ENCODE measurements at regions not wholly inside any gene's neighbourhood (a gene's known extent, or its start where the extent isn't known, plus 50 kb on each side); places are given as distances from the start of the nearest gene placed in this dataset.

DNA sequence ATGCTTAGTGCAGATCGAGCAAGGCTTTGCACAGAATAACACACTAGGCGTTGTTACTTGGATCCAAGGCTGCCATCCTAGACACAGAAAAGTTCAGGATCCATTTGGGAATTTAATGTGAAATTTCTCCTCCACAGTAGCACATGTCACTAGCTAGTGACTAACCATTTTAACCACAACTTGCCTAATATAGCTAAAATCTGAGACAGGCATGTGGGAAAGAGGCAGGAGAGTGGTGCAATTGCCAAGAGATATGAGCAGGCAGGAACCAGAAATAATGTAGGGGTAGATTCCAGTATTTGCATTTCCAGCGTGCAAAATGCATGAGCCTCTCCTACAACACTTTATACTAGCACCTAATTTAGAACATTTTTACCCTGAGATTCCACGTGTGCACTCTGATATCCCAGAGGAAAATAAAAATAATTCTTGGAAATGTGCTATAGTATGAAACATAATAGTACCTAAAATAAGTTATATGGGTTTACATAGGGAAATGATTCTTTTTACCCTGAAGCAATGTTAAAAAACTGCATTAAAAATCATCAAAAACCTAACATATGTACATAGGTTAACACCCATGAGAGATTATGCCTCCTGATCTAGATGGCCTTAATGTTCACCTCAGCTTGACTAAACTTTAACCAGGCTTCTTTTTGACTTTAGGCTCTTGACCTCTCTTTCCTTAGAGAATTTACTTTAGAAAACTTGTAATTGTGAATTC, 1230.6 kb upstream of the NUDT12 start:
- Histone ChIP-seq H3K4me1 (ENCODE audit: control insufficient read depth in 5 of 5, insufficient read depth in 5 of 5, low read length in 5 of 5) (peaks cover 0 to 9% (median 0%) of the 10 kb centered on the region in 5 donors), H3K27ac (ENCODE audit: low read depth in 1 of 2, low read length in 1 of 2) (no peak overlapping the region), H3K27me3 (ENCODE audit: control insufficient read depth in 3 of 3, insufficient read depth in 3 of 3, low read length in 2 of 3) (no peaks in the 10 kb centered on the region), H3K9ac (ENCODE audit: insufficient read depth in 1 of 2, low read length in 2 of 2) (no peak overlapping the region), H3K36me3 (ENCODE audit: control insufficient read depth in 4 of 4, insufficient read depth in 4 of 4, low read length in 4 of 4) (no peaks in the 10 kb centered on the region), H3K4me3 (no peak overlapping the region), H3K9me3 (ENCODE audit: control insufficient read depth in 4 of 4, insufficient read depth in 3 of 4, low read length in 3 of 4) (no peaks in the 10 kb centered on the region)
- ATAC-seq (ENCODE audit: insufficient read depth, low FRiP score) (no peak), DNase-seq (peak in 1 of 3 donors; percentile 17)
- TF ChIP-seq, protein P1, sequence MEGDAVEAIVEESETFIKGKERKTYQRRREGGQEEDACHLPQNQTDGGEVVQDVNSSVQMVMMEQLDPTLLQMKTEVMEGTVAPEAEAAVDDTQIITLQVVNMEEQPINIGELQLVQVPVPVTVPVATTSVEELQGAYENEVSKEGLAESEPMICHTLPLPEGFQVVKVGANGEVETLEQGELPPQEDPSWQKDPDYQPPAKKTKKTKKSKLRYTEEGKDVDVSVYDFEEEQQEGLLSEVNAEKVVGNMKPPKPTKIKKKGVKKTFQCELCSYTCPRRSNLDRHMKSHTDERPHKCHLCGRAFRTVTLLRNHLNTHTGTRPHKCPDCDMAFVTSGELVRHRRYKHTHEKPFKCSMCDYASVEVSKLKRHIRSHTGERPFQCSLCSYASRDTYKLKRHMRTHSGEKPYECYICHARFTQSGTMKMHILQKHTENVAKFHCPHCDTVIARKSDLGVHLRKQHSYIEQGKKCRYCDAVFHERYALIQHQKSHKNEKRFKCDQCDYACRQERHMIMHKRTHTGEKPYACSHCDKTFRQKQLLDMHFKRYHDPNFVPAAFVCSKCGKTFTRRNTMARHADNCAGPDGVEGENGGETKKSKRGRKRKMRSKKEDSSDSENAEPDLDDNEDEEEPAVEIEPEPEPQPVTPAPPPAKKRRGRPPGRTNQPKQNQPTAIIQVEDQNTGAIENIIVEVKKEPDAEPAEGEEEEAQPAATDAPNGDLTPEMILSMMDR (IDR thresholded peaks at IDR 0.05; ENCODE audit: control extremely low read depth, extremely low read depth): no peak
- 55 to 66% methylated on average over 4 of the region's 4 CpGs for WGBS, 2 donors

DNA sequence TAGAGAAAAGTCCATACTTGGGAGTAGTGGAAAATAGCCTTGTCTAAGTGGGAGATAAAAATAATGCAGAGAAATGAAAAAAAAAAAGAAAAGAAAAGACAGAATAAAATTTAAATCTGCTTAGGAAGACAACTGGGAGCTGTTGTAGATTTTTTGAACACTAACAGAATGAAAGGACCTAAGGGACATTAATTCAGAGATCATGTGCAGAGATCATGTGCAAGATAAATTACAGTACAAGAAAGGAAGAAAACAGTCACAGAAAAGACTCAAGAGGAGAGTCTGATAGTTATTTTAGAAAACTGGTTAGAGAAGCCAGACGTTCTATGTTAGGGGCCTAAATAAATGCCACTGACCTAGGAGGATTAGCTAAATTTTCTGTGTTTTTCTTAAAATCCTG, 1226.8 kb upstream of the NUDT12 start:
- peaks cover 0 to 9% (median 0%) of the 10 kb centered on the region in 5 donors for H3K4me1 ChIP-seq (ENCODE audit: control insufficient read depth in 5 of 5, insufficient read depth in 5 of 5, low read length in 5 of 5)
- H3K36me3 ChIP-seq (ENCODE audit: control insufficient read depth in 4 of 4, insufficient read depth in 4 of 4, low read length in 4 of 4): no peaks in the 10 kb centered on the region
- H3K27ac ChIP-seq (ENCODE audit: low read depth in 1 of 2, low read length in 1 of 2): no peak overlapping the region
- TF ChIP-seq, protein P1 (IDR thresholded peaks at IDR 0.05; ENCODE audit: control extremely low read depth, extremely low read depth): no peak
- WGBS, 2 donors: 29 to 49% methylated on average over 1 of the region's 1 CpG
- no peak for DNase-seq
- no peak overlapping the region for H3K4me3 ChIP-seq
- no peaks in the 10 kb centered on the region for H3K27me3 ChIP-seq (ENCODE audit: control insufficient read depth in 3 of 3, insufficient read depth in 3 of 3, low read length in 2 of 3)
- ATAC-seq (ENCODE audit: insufficient read depth, low FRiP score): no peak
- peaks cover 0 to 4% (median 2%) of the 10 kb centered on the region in 4 donors for H3K9me3 ChIP-seq (ENCODE audit: control insufficient read depth in 4 of 4, insufficient read depth in 3 of 4, low read length in 3 of 4)
- H3K9ac ChIP-seq (ENCODE audit: insufficient read depth in 1 of 2, low read length in 2 of 2): no peak overlapping the region

DNA sequence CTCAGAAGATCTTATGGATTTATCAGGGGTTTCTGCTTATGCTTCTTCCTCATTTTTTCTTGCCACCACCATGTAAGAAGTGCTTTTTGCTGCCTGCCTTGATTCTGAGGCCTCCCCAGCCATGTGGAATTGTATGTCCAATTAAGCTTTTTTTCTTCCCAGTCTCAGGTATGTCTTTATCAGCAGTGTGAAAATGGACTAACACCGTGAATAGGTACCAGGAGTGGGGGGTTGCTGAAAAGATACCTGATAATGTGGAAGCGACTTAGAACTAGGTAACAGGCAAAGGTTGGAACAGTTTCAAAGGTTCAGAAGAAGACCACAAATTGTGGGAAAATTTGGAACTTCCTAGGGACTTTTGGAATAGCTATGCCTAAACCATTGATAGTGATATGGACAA, 1222.5 kb upstream of the NUDT12 start:
- DNase-seq (no peak), ATAC-seq (ENCODE audit: insufficient read depth, low FRiP score) (no peak)
- TF ChIP-seq, protein P1 (IDR thresholded peaks at IDR 0.05; ENCODE audit: control extremely low read depth, extremely low read depth): no peak
- no peak overlapping the region for H3K9ac ChIP-seq (ENCODE audit: insufficient read depth in 1 of 2, low read length in 2 of 2)
- no peaks in the 10 kb centered on the region for H3K36me3 ChIP-seq (ENCODE audit: control insufficient read depth in 4 of 4, insufficient read depth in 4 of 4, low read length in 4 of 4)
- H3K9me3 ChIP-seq (ENCODE audit: control insufficient read depth in 4 of 4, insufficient read depth in 3 of 4, low read length in 3 of 4): peaks cover 0 to 4% (median 2%) of the 10 kb centered on the region in 4 donors
- no peak overlapping the region for H3K4me3 ChIP-seq
- no peaks in the 10 kb centered on the region for H3K27me3 ChIP-seq (ENCODE audit: control insufficient read depth in 3 of 3, insufficient read depth in 3 of 3, low read length in 2 of 3)
- 88 to 92% methylated on average over 2 of the region's 2 CpGs for WGBS, 2 donors
- peaks cover 0 to 9% (median 0%) of the 10 kb centered on the region in 5 donors for H3K4me1 ChIP-seq (ENCODE audit: control insufficient read depth in 5 of 5, insufficient read depth in 5 of 5, low read length in 5 of 5)
- no peak overlapping the region for H3K27ac ChIP-seq (ENCODE audit: low read depth in 1 of 2, low read length in 1 of 2)
